Gastrocnemius medialis (tissue), 4 donors: ENCODE measurements at regions not wholly inside any gene's neighbourhood (a gene's known extent, or its start where the extent isn't known, plus 50 kb on each side); places are given as distances from the start of the nearest gene placed in this dataset.

Source experiments
- ATAC-seq, 2 donors: fragments of 150-250 bp; one replicate each; pipeline ENCODE4 v1.9.1; 2016
- DNase-seq, 2 donors: peaks; one replicate each; pipeline ENCODE4 v3.0.0-alpha.2; 2019
- H3K27ac ChIP-seq, 4 donors: fragments of 200-600 bp; sonication (generic); 1 replicate in 1 of 4; 2 replicates in 3 of 4; pipeline ENCODE4 v1.5.1; 2016 to 2018; ENCODE audit warnings: mild to moderate bottlenecking in 2 of 4, moderate library complexity in 1 of 4
- H3K27me3 ChIP-seq, 3 donors: fragments of 200-600 bp; sonication (generic) in 2 of 3; 1 replicate in 1 of 3; 2 replicates in 2 of 3; pipeline versions ENCODE4 v1.5.1 to v1.6.0; 2016 to 2019; ENCODE audit warnings: mild to moderate bottlenecking in 1 of 3, moderate library complexity in 1 of 3
- H3K36me3 ChIP-seq, 2 donors: fragments of 200-600 bp; sonication (generic) in 1 of 2; one replicate each; pipeline ENCODE4 v1.5.1; 2017 to 2018
- H3K4me1 ChIP-seq, 2 donors: fragments of 200-600 bp; sonication (generic) in 1 of 2; one replicate each; pipeline ENCODE4 v1.5.1; 2016 to 2017; ENCODE audit warnings: mild to moderate bottlenecking in 2 of 2
- H3K4me3 ChIP-seq, 4 donors: fragments of 200-600 bp; sonication (generic) in 3 of 4; 1 replicate in 1 of 4; 2 replicates in 3 of 4; pipeline ENCODE4 v1.5.1; 2016 to 2019; ENCODE audit warnings: mild to moderate bottlenecking in 2 of 4
- H3K9me3 ChIP-seq, 3 donors: fragments of 200-600 bp; sonication (generic) in 2 of 3; 1 replicate in 1 of 3; 2 replicates in 2 of 3; pipeline ENCODE4 v1.5.1; 2016 to 2019
- POLR2A ChIP-seq, 2 donors: fragments of 450-650 bp; IDR thresholded peaks; one replicate each; pipeline ENCODE4 v1.6.1; 2017; ENCODE audit warnings: antibody characterized with exemption in 2 of 2, mild to moderate bottlenecking in 2 of 2, moderate library complexity in 2 of 2
- in situ Hi-C, 4 donors: fragments of 200-750 bp; cut with MboI; loops; one replicate each; pipeline versions ENCODE4 v1.15.0 to v1.8.0; 2017; ENCODE audit warnings: low sequenced_read_pairs in 4 of 4
- intact Hi-C: fragments of 100-400 bp; cut with DNase I; formaldehyde crosslinking; loops from one replicate; pipeline ENCODE4 v1.15.1; 2023; ENCODE audit warnings: low total_unique reads
- TF ChIP-seq, protein P1 (sequence below), 5 experiments: fragments of 450-650 bp in 3 of 5; fragments of 200-600 bp in 2 of 5; sonication (generic) in 2 of 5; IDR thresholded peaks in 4 of 5; conservative IDR thresholded peaks in 1 of 5; 1 replicate in 4 of 5; 2 replicates in 1 of 5; pipeline ENCODE4 v1.5.1; 2016 to 2019; ENCODE audit warnings: antibody characterized with exemption in 5 of 5, mild to moderate bottlenecking in 3 of 5, moderate library complexity in 3 of 5

GRCh38 chr12:58529114-58529665, 391.1 kb downstream of the LRIG3 start:
- no peak overlapping the region for H3K4me3 ChIP-seq
- no peak overlapping the region for H3K27ac ChIP-seq
- intact Hi-C loops (no loop called here), in situ Hi-C loops (loop anchor here in 1 of 4 donors (25.0 kb wide), 1 partner anchor 633 kb away; no protein-coding TSS in a partner anchor)
- ATAC-seq (no peak), DNase-seq (no peak)
- H3K4me1 ChIP-seq: peaks cover 0 to 3% of the 10 kb centered on the region in 2 donors
- H3K27me3 ChIP-seq: no peaks in the 10 kb centered on the region
- TF ChIP-seq POLR2A (IDR thresholded peaks at IDR 0.05): no peak
- TF ChIP-seq, protein P1, sequence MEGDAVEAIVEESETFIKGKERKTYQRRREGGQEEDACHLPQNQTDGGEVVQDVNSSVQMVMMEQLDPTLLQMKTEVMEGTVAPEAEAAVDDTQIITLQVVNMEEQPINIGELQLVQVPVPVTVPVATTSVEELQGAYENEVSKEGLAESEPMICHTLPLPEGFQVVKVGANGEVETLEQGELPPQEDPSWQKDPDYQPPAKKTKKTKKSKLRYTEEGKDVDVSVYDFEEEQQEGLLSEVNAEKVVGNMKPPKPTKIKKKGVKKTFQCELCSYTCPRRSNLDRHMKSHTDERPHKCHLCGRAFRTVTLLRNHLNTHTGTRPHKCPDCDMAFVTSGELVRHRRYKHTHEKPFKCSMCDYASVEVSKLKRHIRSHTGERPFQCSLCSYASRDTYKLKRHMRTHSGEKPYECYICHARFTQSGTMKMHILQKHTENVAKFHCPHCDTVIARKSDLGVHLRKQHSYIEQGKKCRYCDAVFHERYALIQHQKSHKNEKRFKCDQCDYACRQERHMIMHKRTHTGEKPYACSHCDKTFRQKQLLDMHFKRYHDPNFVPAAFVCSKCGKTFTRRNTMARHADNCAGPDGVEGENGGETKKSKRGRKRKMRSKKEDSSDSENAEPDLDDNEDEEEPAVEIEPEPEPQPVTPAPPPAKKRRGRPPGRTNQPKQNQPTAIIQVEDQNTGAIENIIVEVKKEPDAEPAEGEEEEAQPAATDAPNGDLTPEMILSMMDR (IDR thresholded peaks at IDR 0.05 in 4 of 5, conservative IDR thresholded peaks at IDR 0.05 in 1 of 5): no peak
- H3K9me3 ChIP-seq: no peaks in the 10 kb centered on the region
- H3K36me3 ChIP-seq: no peaks in the 10 kb centered on the region

DNA sequence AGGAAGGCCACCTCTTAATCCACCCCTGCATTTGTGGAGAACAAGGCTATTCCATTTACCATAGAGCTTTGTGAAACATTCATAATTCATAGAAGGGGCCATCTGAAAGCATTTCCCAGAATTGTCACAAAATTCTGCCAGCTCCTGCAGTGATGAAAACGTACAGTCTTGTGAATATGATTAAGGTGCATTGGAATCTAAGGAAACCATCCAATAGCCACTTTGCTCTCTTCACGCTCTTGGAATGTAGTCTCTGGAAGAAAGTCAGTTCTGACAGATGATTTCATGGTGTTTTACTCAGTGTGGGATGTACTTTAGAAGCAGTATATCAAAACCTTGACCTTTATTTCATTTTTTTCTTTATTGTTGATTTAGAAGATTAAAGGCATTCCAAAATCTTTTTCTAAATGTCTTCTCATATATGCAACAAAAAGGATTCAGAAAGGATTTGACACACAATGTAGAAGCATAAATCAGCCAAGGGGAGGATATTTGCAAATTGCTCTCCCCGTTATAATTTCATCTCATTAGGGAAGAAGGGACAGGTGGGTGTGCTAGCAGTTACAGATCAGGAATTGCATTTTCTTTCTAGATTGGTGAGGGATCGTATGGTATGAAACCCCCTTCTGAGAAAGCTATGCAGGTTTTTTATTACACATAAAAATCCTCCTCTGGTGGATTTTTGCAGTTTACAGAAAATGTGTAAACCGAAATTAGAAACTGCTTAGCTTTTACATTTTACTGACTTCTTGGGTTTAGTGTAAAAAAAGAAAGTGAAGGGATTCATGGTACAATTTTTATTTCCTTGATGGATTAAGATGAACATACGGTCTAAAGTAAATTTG, 390.2 kb downstream of the LRIG3 start:
- no peak for DNase-seq
- in situ Hi-C loops: loop anchor here in 1 of 4 donors (25.0 kb wide), 1 partner anchor 632 kb away; no protein-coding TSS in a partner anchor
- Histone ChIP-seq H3K4me1 (peaks cover 0 to 3% of the 10 kb centered on the region in 2 donors), H3K27me3 (no peaks in the 10 kb centered on the region), H3K9me3 (no peaks in the 10 kb centered on the region), H3K4me3 (no peak overlapping the region), H3K36me3 (no peaks in the 10 kb centered on the region), H3K27ac (no peak overlapping the region)
- intact Hi-C loops: no loop called here
- no peak for TF ChIP-seq POLR2A (IDR thresholded peaks at IDR 0.05)
- TF ChIP-seq, protein P1 (IDR thresholded peaks at IDR 0.05 in 4 of 5, conservative IDR thresholded peaks at IDR 0.05 in 1 of 5): no peak
- ATAC-seq: no peak

DNA sequence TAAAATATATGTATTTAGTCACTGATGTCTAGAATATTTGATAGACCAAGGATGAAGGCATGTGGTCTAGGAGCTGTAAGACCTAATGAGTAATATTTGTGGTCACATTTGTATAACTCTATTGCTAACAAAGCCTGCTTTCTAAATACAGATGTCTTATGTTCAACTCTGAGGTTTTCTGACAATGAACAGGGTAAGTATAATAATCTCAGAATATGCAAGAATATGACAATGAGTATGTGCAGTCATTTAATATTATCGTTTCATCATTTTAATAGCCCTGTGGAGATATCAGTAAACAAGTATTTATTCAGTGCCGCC, 389.6 kb downstream of the LRIG3 start:
- intact Hi-C loops (no loop called here), in situ Hi-C loops (loop anchor here in 1 of 4 donors (25.0 kb wide), 1 partner anchor 632 kb away; no protein-coding TSS in a partner anchor)
- Histone ChIP-seq H3K27ac (no peak overlapping the region), H3K27me3 (no peaks in the 10 kb centered on the region), H3K9me3 (no peaks in the 10 kb centered on the region), H3K36me3 (no peaks in the 10 kb centered on the region), H3K4me3 (no peak overlapping the region), H3K4me1 (peaks cover 0 to 3% of the 10 kb centered on the region in 2 donors)
- DNase-seq: no peak
- ATAC-seq: no peak
- TF ChIP-seq, protein P1 (IDR thresholded peaks at IDR 0.05 in 4 of 5, conservative IDR thresholded peaks at IDR 0.05 in 1 of 5): no peak
- TF ChIP-seq POLR2A (IDR thresholded peaks at IDR 0.05): no peak

- H3K27me3 ChIP-seq: no peaks in the 10 kb centered on the region
- no peaks in the 10 kb centered on the region for H3K9me3 ChIP-seq
- in situ Hi-C loops: loop anchor here in 1 of 4 donors (25.0 kb wide), 1 partner anchor 629 kb away; no protein-coding TSS in a partner anchor
- DNase-seq (no peak), ATAC-seq (no peak)
- intact Hi-C loops: no loop called here
- no peak overlapping the region for H3K4me3 ChIP-seq
- no peaks in the 10 kb centered on the region for H3K36me3 ChIP-seq
- TF ChIP-seq, protein P1 (IDR thresholded peaks at IDR 0.05 in 4 of 5, conservative IDR thresholded peaks at IDR 0.05 in 1 of 5): no peak
- TF ChIP-seq POLR2A (IDR thresholded peaks at IDR 0.05): no peak
- H3K27ac ChIP-seq: no peak overlapping the region
- peaks cover 0 to 3% of the 10 kb centered on the region in 2 donors for H3K4me1 ChIP-seq
Observed at GRCh38 chr12:58532855-58533608, 387.3 kb downstream of the LRIG3 start.
